Vagina (tissue), 2 donors: ENCODE measurements at regions not wholly inside any gene's neighbourhood (a gene's known extent, or its start where the extent isn't known, plus 50 kb on each side); places are given as distances from the start of the nearest gene placed in this dataset.

Experiments used
- POLR2A ChIP-seq, 2 donors: fragments of 450-650 bp; IDR thresholded peaks; one replicate each; pipeline ENCODE4 v1.6.1; 2017; ENCODE audit warnings: antibody characterized with exemption in 2 of 2, mild to moderate bottlenecking in 2 of 2, moderate library complexity in 2 of 2
- TF ChIP-seq, protein P1 (sequence below), 3 experiments: fragments of 450-650 bp in 2 of 3; fragments of 200-600 bp in 1 of 3; sonication (generic) in 1 of 3; IDR thresholded peaks; one replicate each; pipeline ENCODE4 v1.5.1; 2017 to 2019; ENCODE audit warnings: antibody characterized with exemption in 3 of 3, mild to moderate bottlenecking in 2 of 3, moderate library complexity in 2 of 3

GRCh38 chr7:11959121-11959520, 127.1 kb upstream of the THSD7A start:
- no peak for TF ChIP-seq POLR2A (IDR thresholded peaks at IDR 0.05)
- TF ChIP-seq, protein P1, sequence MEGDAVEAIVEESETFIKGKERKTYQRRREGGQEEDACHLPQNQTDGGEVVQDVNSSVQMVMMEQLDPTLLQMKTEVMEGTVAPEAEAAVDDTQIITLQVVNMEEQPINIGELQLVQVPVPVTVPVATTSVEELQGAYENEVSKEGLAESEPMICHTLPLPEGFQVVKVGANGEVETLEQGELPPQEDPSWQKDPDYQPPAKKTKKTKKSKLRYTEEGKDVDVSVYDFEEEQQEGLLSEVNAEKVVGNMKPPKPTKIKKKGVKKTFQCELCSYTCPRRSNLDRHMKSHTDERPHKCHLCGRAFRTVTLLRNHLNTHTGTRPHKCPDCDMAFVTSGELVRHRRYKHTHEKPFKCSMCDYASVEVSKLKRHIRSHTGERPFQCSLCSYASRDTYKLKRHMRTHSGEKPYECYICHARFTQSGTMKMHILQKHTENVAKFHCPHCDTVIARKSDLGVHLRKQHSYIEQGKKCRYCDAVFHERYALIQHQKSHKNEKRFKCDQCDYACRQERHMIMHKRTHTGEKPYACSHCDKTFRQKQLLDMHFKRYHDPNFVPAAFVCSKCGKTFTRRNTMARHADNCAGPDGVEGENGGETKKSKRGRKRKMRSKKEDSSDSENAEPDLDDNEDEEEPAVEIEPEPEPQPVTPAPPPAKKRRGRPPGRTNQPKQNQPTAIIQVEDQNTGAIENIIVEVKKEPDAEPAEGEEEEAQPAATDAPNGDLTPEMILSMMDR (IDR thresholded peaks at IDR 0.05), result no peak
